HEK293 (cell line): ENCODE measurements at regions not wholly inside any gene's neighbourhood (a gene's known extent, or its start where the extent isn't known, plus 50 kb on each side); places are given as distances from the start of the nearest gene placed in this dataset.

Experiments
- ZBTB20 ChIP-seq: fragments of 450-650 bp; formaldehyde crosslinking; IDR thresholded peaks from 2 replicates; pipeline ENCODE4 v1.5.1; 2016; ENCODE audit warnings: missing biosample characterization, missing genetic modification characterization
- ZNF768 ChIP-seq: fragments of 450-650 bp; formaldehyde crosslinking; IDR thresholded peaks from 2 replicates; pipeline ENCODE4 v1.5.1; 2018; ENCODE audit warnings: missing biosample characterization, mild to moderate bottlenecking, missing genetic modification characterization

- TF ChIP-seq ZBTB20 (tag by site-specific recombination) (no peak), ZNF768 (tag by site-specific recombination) (no peak)
Measured at GRCh38 chr1:177596485-177596884, 373.4 kb downstream of the SEC16B start.
